ENCODE measurements at regions not wholly inside any gene's neighbourhood (a gene's known extent, or its start where the extent isn't known, plus 50 kb on each side); places are given as distances from the start of the nearest gene placed in this dataset.

- ChIA-PET CTCF (no interaction called here), POLR2A (no interaction called here)
- no peak overlapping the region for H3K4me3 ChIP-seq (replicated peaks in 1 of 3; ENCODE audit: insufficient read depth in 1 of 3, low read depth in 1 of 3, low read length in 3 of 3)
- H3K9ac ChIP-seq (replicated peaks; ENCODE audit: extremely low read depth, insufficient read depth, low read length), result no peak overlapping the region
- FAIRE-seq (no peak), DNase-seq (ENCODE audit: low read depth, low spot score) (no peak)
- H3K9me1 ChIP-seq (replicated peaks; ENCODE audit: control insufficient read depth, extremely low read depth, insufficient read depth, low read length), result no peaks in the 10 kb centered on the region
- intact Hi-C loops (cut with micrococcal nuclease), result no loop called here
- H3K36me3 ChIP-seq (ENCODE audit: control insufficient read depth in 2 of 2, extremely low read depth in 1 of 2, insufficient read depth in 2 of 2, low read length in 2 of 2), result no peaks in the 10 kb centered on the region
- H3K79me2 ChIP-seq (ENCODE audit: control insufficient read depth, insufficient read depth, low read length), result no peaks in the 10 kb centered on the region
- no peak for TF ChIP-seq POLR2A (IDR thresholded peaks at IDR 0.05; ENCODE audit: low read depth, low read length)
- TF ChIP-seq GATA2 (IDR thresholded peaks at IDR 0.05; ENCODE audit: insufficient read depth, insufficient read length, low read depth, low read length), result no peak
- TF ChIP-seq POLR2AphosphoS5 (IDR thresholded peaks at IDR 0.05; ENCODE audit: insufficient read depth, low read depth, low read length), result no peak
- TF ChIP-seq, protein P1, sequence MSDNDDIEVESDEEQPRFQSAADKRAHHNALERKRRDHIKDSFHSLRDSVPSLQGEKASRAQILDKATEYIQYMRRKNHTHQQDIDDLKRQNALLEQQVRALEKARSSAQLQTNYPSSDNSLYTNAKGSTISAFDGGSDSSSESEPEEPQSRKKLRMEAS (IDR thresholded peaks at IDR 0.05; ENCODE audit: insufficient read depth, insufficient read length), result no peak
- no peak for TF ChIP-seq FOS (IDR thresholded peaks at IDR 0.05; ENCODE audit: borderline replicate concordance, insufficient read depth, low read length)
- no peak for TF ChIP-seq MYC (IDR thresholded peaks at IDR 0.05; ENCODE audit: low read depth, low read length)
- no peak for TF ChIP-seq JUN (IDR thresholded peaks at IDR 0.05; ENCODE audit: borderline replicate concordance, insufficient read depth, insufficient read length, low read depth)
- TF ChIP-seq, protein P2, sequence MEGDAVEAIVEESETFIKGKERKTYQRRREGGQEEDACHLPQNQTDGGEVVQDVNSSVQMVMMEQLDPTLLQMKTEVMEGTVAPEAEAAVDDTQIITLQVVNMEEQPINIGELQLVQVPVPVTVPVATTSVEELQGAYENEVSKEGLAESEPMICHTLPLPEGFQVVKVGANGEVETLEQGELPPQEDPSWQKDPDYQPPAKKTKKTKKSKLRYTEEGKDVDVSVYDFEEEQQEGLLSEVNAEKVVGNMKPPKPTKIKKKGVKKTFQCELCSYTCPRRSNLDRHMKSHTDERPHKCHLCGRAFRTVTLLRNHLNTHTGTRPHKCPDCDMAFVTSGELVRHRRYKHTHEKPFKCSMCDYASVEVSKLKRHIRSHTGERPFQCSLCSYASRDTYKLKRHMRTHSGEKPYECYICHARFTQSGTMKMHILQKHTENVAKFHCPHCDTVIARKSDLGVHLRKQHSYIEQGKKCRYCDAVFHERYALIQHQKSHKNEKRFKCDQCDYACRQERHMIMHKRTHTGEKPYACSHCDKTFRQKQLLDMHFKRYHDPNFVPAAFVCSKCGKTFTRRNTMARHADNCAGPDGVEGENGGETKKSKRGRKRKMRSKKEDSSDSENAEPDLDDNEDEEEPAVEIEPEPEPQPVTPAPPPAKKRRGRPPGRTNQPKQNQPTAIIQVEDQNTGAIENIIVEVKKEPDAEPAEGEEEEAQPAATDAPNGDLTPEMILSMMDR (IDR thresholded peaks at IDR 0.05; ENCODE audit: extremely low read depth in 1 of 2, insufficient read depth in 1 of 2, low read depth in 1 of 2, low read length in 2 of 2), result no peak
- TF ChIP-seq EZH2 (IDR thresholded peaks at IDR 0.05; ENCODE audit: borderline replicate concordance, low read depth, low read length, severe bottlenecking), result no peak
- no peaks in the 10 kb centered on the region for H4K20me1 ChIP-seq (replicated peaks; ENCODE audit: control insufficient read depth, extremely low read depth, insufficient read depth, low read length)
- BruUV-seq (replicated peaks), result no TSS peak
- no peaks in the 10 kb centered on the region for H3K4me1 ChIP-seq (ENCODE audit: control insufficient read depth, extremely low read depth, insufficient read depth, low read length)
- dilution Hi-C loops (cut with MboI; ENCODE audit: extremely low pct_ligation_motif_present, low sequenced_read_pairs), result no loop called here
- no peaks in the 10 kb centered on the region for H3K27me3 ChIP-seq (ENCODE audit: control insufficient read depth in 2 of 2, insufficient read depth in 2 of 2, low read length in 2 of 2)
- no peak overlapping the region for H2AFZ ChIP-seq (ENCODE audit: low read depth, low read length)
- H3K4me2 ChIP-seq (ENCODE audit: insufficient read depth, low read length), result no peak overlapping the region
- peaks cover 10% of the 10 kb centered on the region for H3K9me3 ChIP-seq (replicated peaks; ENCODE audit: control insufficient read depth, insufficient read depth, low read length)
- H3K27ac ChIP-seq (ENCODE audit: insufficient read depth, low read depth, low read length), result no peak overlapping the region
Observed at GRCh38 chr13:22060187-22060586, 389.3 kb downstream of the FGF9 start.

All from endothelial cell of umbilical vein (primary cell).